Effector CD4-positive, alpha-beta T cell (primary cell): ENCODE measurements at regions not wholly inside any gene's neighbourhood (a gene's known extent, or its start where the extent isn't known, plus 50 kb on each side); places are given as distances from the start of the nearest gene placed in this dataset.

ENCODE experiments used
- DNase-seq: peaks from one replicate; pipeline ENCODE4 v3.0.0-alpha.2; 2020

DNA sequence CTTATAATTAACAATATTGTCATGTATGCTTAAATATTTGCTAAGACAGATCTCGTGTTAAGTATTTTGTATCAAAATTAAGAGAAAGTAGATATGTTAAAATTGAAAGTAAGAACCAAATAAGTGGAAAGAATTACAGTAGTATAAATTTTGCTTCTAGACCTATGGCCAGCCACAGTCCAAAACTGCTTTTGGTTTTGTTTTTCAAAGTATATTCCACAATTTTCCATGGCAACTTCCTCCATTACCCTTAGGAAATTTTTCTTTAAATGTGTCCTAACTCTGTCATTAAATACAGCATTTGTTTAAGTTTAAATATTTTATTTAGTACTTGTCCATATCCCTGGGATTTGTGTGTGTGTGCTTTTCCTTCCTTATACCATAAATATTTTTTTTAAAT, 689.0 kb downstream of the DIAPH3 start:
- DNase-seq, result no peak

DNA sequence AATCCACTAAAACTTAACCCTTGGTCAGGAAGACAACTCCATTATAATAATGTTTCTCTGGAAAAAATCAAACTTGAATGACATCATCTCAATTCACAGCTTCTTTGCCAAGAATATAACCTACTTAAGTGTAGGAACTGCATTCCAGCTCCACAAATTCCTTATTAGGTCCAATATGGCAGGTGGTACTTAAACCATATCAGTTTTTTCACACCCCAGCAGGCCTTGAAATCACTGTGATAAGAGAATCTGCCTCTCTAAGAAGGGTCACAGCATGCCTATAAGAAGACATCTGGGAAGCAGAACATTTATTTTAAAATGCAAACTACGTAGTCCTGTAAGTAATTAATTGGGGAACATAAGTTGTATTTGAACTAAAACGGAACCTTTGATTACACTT, 687.8 kb downstream of the DIAPH3 start:
- no peak for DNase-seq

DNA sequence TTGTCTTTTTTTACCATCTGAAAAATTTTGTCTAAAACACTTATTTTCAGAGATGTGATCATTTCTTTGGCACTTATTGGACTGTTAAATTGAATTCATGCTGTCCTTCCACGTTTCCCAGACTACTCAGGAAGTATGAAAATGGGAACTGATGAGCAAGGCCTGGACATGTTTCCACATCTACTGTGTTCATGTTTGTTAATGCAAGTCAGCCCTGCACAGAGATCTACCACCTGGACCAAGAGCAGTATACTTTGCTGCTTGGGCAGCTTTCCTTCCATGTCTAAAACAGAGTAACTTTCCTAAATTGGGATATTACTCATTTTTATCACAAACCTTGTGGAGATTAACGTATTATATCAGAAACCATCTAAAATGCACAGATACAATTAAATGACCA, 687.4 kb downstream of the DIAPH3 start:
- no peak for DNase-seq

GRCh38 chr13:59477011-59477410, 686.7 kb downstream of the DIAPH3 start:
- DNase-seq, result no peak

DNA sequence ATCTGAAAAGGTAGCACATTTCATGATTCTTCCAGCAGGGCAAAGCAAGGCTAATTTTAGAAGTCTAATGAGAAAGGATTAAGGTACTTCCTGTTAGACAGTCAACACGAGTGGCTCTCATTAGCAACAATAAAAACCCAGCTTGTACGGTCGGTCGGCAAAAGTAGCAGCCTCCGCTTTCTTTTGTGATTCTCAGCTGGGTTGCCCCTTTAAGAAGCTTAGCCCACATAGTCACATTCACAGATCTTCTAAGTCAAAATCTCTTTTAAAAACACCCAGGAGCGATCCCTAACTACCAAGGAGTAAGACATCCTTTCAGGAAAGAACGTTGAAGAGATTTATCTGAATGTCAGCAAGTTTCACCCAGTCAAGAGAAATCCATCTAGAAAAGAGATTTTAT, 684.8 kb downstream of the DIAPH3 start:
- DNase-seq, result no peak

- DNase-seq, result no peak
These were observed 684.1 kb downstream of the DIAPH3 start for GRCh38 chr13:59479629-59480028.

GRCh38 chr13:59480396-59481259, 683.1 kb downstream of the DIAPH3 start:
- DNase-seq, result no peak

DNA sequence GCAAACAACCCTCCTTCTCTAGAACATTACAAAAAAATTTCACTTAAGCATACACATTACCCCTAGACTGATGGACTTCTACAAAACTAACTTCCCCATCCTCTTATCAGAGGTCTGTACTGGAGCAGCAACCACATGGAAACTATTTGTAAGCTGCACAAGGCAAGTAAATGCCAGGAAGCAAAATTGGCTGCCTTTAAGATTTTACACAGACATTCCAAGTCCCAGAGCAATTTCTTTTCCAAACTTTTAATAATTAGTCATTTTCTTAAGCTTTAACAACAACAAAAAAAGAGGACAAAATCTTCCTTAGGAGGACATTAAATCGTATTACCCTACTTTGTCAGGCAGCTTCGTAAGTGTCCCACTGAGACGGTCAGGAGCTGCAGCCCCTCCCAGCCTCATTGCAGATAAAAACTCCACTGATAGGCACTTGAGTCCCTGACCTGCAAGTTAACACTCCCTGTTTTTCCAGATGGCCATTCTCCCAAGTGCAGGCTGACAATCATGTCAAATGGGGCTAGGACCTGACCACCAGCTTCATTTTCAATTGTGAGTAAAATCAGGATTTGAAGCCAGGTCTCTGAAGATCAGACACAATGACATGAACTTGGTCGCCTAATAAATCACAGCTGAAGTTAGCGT, 680.1 kb downstream of the DIAPH3 start:
- no peak for DNase-seq

- DNase-seq, result no peak
These were observed 675.8 kb downstream of the DIAPH3 start for GRCh38 chr13:59487883-59488282.

DNA sequence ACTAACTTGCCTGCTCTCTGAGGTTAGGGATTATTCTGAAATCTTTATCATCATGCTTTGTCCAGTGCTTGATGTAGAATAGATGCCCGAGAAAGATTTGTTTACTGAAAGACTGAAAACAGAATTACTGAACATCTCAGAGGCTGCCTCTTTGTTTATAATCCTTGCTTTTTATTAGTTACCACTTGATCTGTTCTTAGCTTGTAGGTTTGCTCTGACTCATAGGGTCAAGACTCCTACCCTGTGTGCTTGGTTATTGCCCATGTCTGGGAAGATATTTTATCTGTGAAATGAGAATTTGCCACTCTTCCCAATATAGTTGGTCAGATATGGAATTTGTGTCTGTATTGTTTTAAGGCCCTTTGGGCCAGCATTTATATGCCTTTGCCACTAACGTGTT, 675.3 kb downstream of the DIAPH3 start:
- DNase-seq, result no peak

- DNase-seq, result no peak
These were observed 673.1 kb downstream of the DIAPH3 start for GRCh38 chr13:59490651-59491050.

GRCh38 chr13:59492030-59492636, 671.6 kb downstream of the DIAPH3 start:
- DNase-seq, result no peak

DNA sequence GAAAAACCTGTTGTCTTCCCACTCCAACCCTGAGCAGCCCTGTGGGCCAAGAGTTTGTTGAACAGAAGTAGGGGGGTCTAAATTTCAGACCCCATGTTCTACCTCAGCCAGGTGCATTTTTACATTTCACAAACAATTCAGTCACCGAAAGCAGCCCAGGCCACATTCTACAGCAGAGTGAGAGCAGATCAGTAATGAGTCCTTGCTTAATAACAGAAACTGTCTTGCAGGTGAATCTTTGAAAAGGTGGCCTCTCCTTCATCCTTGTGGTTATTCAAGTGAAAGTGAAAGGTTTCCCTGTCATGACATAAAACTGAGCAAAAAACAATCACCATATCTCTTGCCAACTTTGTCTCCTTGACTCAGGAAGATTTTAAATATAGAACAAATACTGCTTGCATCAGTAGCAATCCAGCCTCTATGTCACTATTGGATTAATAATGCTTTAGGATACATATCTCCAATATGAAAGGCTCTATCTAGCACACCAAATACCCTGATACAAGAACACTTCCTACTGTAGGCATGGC, 670.2 kb downstream of the DIAPH3 start:
- DNase-seq, result no peak

DNA sequence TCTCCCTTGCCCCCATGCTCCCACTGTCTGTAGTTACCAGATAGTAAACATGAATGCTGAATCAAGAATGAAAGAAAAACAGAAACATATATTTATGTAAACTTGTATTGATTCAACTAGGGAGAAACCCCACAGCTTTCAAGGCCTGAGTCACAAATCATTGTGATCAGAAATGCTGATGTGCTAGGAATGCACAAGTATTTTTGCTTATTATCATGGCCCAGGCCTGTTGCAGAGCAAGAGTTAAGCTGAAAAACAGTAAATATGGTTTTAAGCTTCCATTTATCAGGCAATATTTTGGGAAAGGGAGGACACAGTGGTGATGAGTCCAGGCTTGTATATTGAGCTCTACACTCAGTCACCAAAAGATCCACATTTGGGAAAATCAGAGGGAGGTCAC, 669.6 kb downstream of the DIAPH3 start:
- DNase-seq, result no peak

GRCh38 chr13:59494560-59494970, 669.2 kb downstream of the DIAPH3 start:
- no peak for DNase-seq

DNA sequence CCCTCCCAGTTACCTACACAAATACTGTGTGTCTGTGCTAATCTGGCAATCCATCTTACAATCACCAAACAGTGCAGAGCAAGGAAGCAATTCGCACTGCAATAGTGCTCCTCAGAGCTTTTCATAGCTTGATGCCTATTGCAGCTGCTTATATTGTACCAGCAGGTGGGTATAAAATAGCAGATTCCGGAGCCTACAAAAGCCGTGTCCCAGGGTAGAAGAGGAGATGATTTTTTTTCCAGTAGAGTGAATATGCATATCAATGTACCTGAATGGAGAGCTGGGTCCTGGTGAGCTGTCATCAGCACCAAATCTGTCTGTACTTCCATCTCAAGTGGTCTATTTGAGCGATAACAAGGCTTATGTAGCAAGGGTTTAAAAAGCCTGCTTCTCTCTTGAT, 668.4 kb downstream of the DIAPH3 start:
- no peak for DNase-seq

- DNase-seq, result no peak
These were observed 667.7 kb downstream of the DIAPH3 start for GRCh38 chr13:59495936-59496512.

- DNase-seq, result no peak
These were observed 666.0 kb downstream of the DIAPH3 start for GRCh38 chr13:59497621-59498247.

GRCh38 chr13:59501004-59501403, 662.7 kb downstream of the DIAPH3 start:
- DNase-seq, result no peak

GRCh38 chr13:59504407-59504806, 659.3 kb downstream of the DIAPH3 start:
- no peak for DNase-seq

- no peak for DNase-seq
These were observed 653.3 kb downstream of the DIAPH3 start for GRCh38 chr13:59510386-59510785.

- no peak for DNase-seq
These were observed 650.0 kb downstream of the DIAPH3 start for GRCh38 chr13:59513686-59514085.

DNA sequence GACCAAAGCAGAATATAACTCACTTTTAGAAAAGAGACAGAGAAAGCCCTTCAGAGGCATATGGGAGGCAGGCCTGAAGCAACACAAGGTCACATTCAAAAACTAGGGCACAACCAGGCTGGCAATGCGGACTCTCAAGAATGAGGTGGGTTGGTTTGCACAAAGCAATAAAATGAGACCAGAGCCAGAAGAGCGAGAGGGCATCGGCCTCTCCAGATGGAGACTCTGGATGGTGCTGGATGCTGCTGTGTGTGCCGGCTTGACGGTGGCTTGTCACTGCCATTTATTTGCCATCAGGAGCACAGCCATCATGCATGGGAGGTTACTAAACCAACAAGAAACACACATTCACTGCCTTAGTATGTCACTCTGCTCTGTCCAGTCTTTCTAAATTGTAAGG, 649.4 kb downstream of the DIAPH3 start:
- DNase-seq, result no peak
